Chondrocyte (in vitro differentiated cells): ENCODE measurements at regions not wholly inside any gene's neighbourhood (a gene's known extent, or its start where the extent isn't known, plus 50 kb on each side); places are given as distances from the start of the nearest gene placed in this dataset.

Experiments
- DNase-seq: peaks from one replicate; pipeline ENCODE4 v3.0.0; 2021; ENCODE audit warnings: mixed read lengths, low spot score
- H3K27ac Mint-ChIP-seq: one replicate; pipeline ENCODE4 v1.8.0; 2021; ENCODE audit warnings: mild to moderate bottlenecking, moderate library complexity, mixed read lengths; ENCODE audit not compliant: unreplicated experiment
- H3K27me3 Mint-ChIP-seq: 2 replicates; pipeline ENCODE4 v1.8.0; 2021; ENCODE audit warnings: low read depth, mixed read lengths
- H3K36me3 Mint-ChIP-seq: 2 replicates; pipeline ENCODE4 v1.8.0; 2021; ENCODE audit warnings: low read depth, mixed read lengths
- H3K4me1 Mint-ChIP-seq: 2 replicates; pipeline ENCODE4 v1.8.0; 2021; ENCODE audit warnings: low read depth, mild to moderate bottlenecking, mixed read lengths
- H3K4me3 Mint-ChIP-seq: one replicate; pipeline ENCODE4 v1.8.0; 2021; ENCODE audit warnings: mild to moderate bottlenecking, moderate library complexity, mixed read lengths; ENCODE audit not compliant: unreplicated experiment
- H3K9me3 Mint-ChIP-seq: 2 replicates; pipeline ENCODE4 v1.8.0; 2021; ENCODE audit warnings: low read depth, mixed read lengths
- TF ChIP-seq, protein P1 (sequence below): fragments of 200-600 bp; sonication (generic); IDR thresholded peaks from 2 replicates; pipeline ENCODE4 v1.5.0; 2021; ENCODE audit warnings: antibody characterized with exemption, mild to moderate bottlenecking, moderate library complexity

DNA sequence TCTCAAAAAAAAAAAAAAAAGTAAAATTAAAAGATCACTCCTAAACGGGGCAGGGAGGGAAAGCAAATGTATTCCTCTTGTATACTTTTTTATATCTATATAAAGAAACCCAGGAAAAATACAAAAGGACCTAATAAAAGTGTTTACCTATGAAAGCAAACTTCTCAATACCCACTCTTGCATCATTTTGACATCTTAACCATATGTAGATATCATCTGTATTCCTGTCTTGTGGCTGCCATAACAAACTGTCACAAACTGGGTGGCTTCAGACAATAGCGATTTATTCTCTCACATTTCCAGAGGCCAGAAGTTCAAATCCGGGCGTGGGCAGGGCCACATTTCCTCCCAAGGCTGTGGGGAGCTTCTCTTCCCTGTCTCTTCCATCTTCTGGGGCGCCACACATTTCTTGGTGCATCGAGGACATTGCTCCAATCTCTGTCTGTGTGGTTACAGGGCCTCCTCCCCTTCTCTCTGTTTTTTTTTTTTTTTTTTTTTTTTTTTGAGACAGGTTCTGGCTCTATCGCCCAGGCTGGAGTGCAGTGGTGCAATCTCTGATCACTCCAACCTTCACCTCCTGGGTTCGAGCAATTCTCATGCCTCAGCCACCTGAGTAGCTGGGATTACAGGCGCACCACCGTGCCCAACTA lies 58.4 kb upstream of the IL17B start:
- no peak overlapping the region for H3K4me3 Mint-ChIP-seq
- DNase-seq, result no peak
- TF ChIP-seq, protein P1, sequence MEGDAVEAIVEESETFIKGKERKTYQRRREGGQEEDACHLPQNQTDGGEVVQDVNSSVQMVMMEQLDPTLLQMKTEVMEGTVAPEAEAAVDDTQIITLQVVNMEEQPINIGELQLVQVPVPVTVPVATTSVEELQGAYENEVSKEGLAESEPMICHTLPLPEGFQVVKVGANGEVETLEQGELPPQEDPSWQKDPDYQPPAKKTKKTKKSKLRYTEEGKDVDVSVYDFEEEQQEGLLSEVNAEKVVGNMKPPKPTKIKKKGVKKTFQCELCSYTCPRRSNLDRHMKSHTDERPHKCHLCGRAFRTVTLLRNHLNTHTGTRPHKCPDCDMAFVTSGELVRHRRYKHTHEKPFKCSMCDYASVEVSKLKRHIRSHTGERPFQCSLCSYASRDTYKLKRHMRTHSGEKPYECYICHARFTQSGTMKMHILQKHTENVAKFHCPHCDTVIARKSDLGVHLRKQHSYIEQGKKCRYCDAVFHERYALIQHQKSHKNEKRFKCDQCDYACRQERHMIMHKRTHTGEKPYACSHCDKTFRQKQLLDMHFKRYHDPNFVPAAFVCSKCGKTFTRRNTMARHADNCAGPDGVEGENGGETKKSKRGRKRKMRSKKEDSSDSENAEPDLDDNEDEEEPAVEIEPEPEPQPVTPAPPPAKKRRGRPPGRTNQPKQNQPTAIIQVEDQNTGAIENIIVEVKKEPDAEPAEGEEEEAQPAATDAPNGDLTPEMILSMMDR, result no peak
- no peaks in the 10 kb centered on the region for H3K9me3 Mint-ChIP-seq
- peaks cover 32% of the 10 kb centered on the region for H3K4me1 Mint-ChIP-seq
- no peaks in the 10 kb centered on the region for H3K27me3 Mint-ChIP-seq
- H3K27ac Mint-ChIP-seq, result peak overlapping the region; percentile 51
- H3K36me3 Mint-ChIP-seq, result no peaks in the 10 kb centered on the region

DNA sequence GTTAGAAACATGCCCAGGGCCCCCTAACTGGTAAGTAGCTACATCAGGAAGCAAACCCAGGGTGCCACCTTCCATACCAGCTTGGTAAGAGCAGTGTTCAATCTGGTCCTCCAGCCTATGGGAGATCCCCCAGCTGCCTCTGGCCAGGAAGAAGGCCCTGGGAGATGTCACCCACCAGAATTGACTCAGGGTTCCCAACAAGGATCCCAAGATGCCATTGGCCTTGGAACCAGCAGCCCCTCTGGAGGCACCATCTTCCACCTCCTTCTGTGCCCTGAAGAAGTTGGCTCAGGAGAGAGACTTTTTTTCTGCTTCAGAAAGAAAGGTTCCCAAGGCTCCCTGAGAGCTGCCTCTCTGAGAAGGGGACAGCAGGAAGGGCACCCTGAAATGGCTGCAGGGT lies 56.6 kb upstream of the IL17B start:
- DNase-seq, result no peak

DNA sequence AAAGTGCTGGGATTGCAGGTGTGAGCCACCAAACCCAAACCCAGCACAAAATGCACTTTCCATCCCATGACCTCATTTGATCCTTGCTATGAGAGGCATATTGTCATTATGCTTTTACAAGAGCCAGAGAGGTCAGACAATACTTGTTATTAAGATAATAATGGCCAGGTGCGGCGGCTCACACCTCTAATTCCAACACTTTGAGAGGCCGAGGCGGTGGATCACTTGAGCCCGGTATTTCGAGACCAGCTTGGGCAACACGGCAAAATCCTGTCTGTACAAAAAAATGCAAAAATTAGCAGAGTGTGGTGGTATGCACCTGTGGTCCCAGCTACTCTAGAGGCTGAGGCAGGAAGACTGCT lies 55.9 kb upstream of the IL17B start:
- Mint-ChIP-seq H3K9me3 (no peaks in the 10 kb centered on the region), H3K36me3 (peaks cover 12% of the 10 kb centered on the region), H3K27ac (peak overlapping the region; percentile 96), H3K27me3 (no peaks in the 10 kb centered on the region), H3K4me1 (peaks cover 47% of the 10 kb centered on the region), H3K4me3 (no peak overlapping the region)
- TF ChIP-seq, protein P1, result no peak
- no peak for DNase-seq

More for the DNA sequence above, 56.6 kb upstream of the IL17B start:
- Mint-ChIP-seq H3K27me3 (no peaks in the 10 kb centered on the region), H3K36me3 (peaks cover 9% of the 10 kb centered on the region), H3K4me1 (peaks cover 41% of the 10 kb centered on the region), H3K27ac (peak overlapping the region; percentile 45), H3K9me3 (no peaks in the 10 kb centered on the region), H3K4me3 (no peak overlapping the region)
- TF ChIP-seq, protein P1, result no peak

DNA sequence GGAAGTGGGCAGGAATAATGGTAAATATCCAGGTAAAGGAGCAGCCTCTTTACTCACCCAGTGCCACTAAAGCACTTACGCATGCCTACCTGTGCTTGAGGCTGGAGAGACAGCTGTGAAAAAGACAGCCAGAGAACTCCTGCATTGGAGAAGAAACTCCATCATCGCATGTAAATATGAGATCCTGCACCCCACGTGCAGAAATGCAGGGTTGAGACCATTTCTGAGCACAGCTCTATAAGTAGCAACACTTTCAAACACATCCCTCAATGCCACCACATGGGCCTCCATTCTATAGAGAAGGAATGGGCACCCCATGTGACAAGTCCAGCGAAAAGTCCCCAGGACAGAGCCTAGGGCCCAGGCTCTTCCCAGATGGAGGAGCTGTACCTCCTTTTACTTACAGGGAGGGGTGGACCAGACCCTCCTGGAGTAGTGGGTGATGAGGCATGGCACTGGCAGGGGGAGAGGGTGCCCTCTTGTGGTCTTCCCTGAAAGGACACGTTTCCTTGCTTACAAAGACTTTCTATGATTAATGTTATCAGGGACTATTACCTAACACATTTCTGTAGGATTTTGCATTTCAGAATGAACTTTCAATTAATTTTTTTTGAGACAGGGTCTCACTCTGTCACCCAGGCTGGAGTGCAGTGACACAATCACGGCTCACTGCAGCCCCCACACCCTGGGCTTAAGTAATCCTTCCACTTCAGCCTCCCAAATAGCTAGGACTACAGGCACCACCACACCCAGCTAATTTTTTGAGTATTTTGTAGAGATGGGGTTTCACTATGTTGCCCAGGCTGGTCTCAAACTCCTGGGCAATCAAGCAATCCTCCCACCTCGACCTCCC lies 55.3 kb upstream of the IL17B start:
- DNase-seq, result no peak
- TF ChIP-seq, protein P1, result peak; percentile 98
- Mint-ChIP-seq H3K36me3 (peaks cover 17% of the 10 kb centered on the region), H3K4me3 (no peak overlapping the region), H3K9me3 (no peaks in the 10 kb centered on the region), H3K4me1 (peaks cover 44% of the 10 kb centered on the region), H3K27me3 (no peaks in the 10 kb centered on the region), H3K27ac (peak overlapping the region; percentile 96)

DNA sequence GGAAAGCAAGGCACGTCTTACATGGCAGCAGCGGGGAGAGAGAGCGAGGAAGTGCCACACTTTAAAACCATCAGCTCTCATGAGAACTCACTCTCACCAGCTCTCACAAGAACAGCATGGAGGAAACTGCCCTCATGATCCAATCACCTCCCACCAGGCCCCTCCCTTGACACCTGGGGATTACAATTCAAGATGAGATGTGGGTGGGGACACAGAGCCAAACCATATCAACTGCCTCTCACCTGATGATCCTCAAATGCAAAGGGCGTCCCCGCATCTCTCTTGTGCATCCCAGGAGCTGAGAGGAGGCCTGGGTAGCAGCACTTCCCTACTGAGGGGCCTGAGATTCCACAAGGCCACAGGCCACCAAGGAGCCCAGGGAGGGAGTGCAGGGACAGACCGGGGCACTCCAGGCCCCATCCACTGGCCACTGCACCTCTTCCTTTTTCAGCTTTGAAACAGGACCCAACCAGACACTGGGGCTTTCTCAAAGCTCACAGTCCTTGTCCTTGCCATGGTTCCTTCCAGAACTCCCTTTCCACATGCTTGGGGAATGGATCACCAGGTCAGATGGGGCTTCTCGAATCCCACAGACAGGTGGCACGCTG lies 54.5 kb upstream of the IL17B start:
- Mint-ChIP-seq H3K27ac (peak overlapping the region; percentile 96), H3K4me3 (no peak overlapping the region), H3K27me3 (no peaks in the 10 kb centered on the region), H3K4me1 (peaks cover 44% of the 10 kb centered on the region), H3K36me3 (peaks cover 23% of the 10 kb centered on the region), H3K9me3 (no peaks in the 10 kb centered on the region)
- DNase-seq, result no peak
- TF ChIP-seq, protein P1, result no peak
